ENCODE measurements at regions not wholly inside any gene's neighbourhood (a gene's known extent, or its start where the extent isn't known, plus 50 kb on each side); places are given as distances from the start of the nearest gene placed in this dataset.
"Not testable (repeated sequence)": the region's sequence is repeated elsewhere in the genome, so short reads cannot be mapped to it uniquely, and the experiment has no call there.

GRCh38 chr2:15748736-15749323 is 157.2 kb downstream of the DDX1 start:
- POLR2A ChIA-PET = no interaction called here
- CTCF ChIA-PET = no interaction called here

DNA sequence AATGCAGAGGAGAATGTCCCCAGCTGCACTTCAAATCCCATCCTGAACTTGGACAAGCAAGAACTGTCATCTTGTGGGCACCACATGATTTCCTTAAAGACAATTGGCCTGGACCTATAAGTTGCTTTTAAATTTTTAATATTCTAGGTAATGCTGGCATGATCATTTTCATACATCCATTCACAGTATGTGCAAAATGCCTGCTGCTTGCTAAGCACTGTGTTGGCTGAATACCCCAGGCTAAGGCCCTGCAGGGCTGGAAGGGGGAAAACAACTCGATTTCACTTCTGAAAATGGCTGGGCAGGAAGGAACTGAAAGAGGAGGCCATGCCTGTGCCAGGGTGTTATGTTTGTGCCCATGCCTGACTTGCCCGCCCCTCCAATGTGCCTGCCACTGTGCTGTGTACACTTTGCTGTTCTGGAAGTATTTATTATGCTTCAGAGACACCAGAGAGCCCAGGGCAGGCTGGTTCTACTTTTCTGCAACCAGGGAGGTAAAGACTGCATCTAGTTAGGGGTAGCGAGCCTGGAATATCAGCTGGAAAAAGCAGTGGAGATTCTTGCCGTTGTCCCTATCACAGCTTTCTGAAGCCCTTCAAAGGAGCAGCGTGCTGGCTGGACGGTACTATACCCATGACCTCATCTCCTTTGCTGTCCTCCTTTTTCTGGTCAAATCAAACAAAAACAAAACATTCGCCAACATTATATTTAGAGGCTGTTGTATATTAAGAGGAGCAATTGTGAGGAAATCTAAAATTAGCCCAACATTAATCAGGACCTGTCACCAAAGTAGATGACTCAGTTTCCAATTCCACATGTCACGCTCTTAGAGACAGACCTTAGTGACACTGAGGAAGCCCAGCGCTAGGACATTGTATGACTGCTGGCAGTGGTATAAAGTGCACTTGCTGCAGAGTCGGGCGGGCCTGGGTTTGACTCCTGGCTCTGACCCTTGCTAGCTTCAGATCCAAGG is 158.1 kb downstream of the DDX1 start:
- CTCF ChIA-PET = no interaction called here
- POLR2A ChIA-PET = no interaction called here

GRCh38 chr2:15750433-15750814 is 158.8 kb downstream of the DDX1 start:
- POLR2A ChIA-PET = no interaction called here
- CTCF ChIA-PET = no interaction called here

DNA sequence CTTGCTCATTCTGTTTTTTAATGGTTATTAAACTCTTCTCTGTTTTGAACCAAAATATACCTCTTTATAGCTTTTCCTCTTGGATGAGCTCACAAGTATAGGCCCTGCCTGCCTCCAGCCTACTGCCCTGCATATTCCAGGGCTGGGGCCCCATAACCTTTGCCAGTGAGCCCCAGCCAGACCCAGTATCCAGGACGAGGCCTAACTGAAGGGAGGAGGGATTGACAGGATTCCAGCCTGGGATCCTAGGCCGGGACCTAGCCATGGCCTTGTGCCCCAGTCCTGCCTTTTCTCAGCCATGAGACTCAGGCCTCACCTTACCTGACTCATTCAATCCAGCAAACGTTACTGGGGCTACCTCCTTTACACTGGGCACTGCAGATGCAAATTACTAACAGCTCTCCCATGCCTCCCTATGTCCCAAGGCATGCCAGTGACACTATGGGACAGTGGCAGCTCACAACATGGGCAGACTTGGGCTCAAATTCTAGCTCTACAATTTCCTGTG is 159.2 kb downstream of the DDX1 start:
- POLR2A ChIA-PET = no interaction called here
- CTCF ChIA-PET = no interaction called here

DNA sequence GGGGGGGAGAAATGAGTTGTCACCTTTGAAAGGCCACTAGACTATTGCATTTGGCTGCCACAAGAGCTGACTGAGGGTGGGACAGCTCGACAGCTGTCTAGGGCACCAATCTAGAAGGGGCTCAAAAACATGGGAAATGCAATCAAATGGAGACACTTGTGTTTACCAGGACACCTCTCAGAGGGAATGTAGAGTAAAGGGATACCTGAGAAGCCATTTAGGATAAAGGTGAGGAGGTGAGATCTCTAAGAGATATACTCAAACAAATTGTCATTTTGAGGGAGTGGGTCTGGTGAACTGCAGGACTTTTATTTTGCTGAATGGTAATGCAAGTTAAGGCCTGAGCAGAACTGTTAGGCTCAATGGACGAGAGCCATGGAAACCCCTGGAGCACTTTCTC is 159.8 kb downstream of the DDX1 start:
- ChIA-PET CTCF (no interaction called here), POLR2A (no interaction called here)

DNA sequence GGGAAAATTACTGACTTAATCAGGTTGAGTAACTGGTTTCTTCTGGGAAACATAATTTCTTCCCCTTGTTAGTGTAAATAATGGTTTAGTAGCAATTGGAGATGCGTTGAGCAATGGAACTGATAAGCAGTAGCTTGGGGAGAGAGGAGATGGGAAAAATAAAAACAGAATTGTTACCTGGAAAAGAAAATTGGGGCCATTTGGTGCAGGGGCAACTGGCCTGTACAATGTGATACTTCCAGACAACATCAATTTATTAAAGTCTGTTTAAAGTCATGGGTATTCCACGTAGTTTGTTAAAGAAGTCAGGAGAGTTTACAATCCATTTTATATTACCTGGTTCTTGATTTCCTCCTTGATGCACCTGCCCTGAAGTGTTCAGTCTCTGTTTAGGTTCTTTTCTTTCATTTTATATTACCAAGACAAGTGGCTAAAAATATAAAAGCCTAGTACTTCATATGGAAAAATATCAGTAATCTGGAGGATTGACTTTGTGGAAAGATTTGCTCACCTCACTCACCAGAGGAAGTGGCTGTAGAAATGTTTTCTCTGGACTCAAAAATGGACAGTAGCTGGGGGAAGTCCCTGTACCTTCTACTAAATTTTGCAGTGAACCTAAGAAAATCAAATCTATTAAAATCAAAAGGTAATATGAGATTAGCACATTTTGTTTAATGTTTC is 161.0 kb downstream of the DDX1 start:
- ChIA-PET POLR2A (no interaction called here), CTCF (no interaction called here)

GRCh38 chr2:15753233-15753798 is 161.6 kb downstream of the DDX1 start:
- CTCF ChIA-PET = no interaction called here
- POLR2A ChIA-PET = no interaction called here

GRCh38 chr2:15753811-15754702 is 162.4 kb downstream of the DDX1 start:
- POLR2A ChIA-PET = no interaction called here
- CTCF ChIA-PET = no interaction called here

GRCh38 chr2:15754703-15755099 is 163.0 kb downstream of the DDX1 start:
- CTCF ChIA-PET = no interaction called here
- POLR2A ChIA-PET = no interaction called here

DNA sequence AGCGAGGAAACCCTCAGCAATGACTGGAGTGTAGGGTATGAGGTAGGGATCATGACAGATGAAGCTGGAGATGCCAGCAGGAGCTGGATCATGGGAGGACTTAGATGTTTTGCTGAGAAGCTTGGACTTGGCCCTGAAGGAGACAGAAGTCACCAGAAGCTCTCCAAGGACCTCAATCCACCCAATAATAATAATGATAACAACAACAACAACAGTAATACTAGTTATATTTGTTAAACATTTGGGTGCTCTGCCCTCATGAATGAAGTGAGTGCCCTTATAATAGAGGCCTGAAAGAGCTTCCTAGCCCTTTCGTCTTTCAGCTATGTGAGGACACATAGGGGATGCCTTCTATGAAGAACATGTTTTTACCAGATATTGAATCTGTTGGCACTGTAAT is 163.9 kb downstream of the DDX1 start:
- ChIA-PET CTCF (no interaction called here), POLR2A (no interaction called here)

DNA sequence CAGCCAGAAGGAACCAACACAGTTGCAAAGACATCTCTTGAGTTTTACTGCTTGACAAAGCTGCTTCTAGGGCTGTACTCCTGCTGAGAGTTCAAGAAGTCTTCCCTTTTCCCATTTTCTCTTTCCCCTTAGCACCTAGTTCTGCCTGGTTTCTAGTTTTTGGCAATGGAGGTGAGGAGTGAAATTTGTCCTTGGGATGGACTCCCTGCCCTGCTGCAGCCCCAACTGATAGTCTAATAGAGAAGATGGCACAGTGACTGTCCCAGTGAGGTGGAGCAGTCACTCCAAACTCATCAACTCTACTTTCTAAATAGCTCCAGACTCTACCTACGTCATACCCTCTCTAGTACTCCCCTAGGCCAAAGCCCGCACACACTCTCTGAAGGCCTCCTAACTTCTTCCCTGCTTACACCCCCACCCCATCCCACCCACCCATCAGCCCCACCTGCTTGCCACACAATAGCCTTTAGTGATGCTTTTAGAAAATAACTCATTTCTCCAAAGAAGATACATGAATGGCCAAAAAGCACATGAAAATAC is 164.4 kb downstream of the DDX1 start:
- POLR2A ChIA-PET = no interaction called here
- CTCF ChIA-PET = no interaction called here

DNA sequence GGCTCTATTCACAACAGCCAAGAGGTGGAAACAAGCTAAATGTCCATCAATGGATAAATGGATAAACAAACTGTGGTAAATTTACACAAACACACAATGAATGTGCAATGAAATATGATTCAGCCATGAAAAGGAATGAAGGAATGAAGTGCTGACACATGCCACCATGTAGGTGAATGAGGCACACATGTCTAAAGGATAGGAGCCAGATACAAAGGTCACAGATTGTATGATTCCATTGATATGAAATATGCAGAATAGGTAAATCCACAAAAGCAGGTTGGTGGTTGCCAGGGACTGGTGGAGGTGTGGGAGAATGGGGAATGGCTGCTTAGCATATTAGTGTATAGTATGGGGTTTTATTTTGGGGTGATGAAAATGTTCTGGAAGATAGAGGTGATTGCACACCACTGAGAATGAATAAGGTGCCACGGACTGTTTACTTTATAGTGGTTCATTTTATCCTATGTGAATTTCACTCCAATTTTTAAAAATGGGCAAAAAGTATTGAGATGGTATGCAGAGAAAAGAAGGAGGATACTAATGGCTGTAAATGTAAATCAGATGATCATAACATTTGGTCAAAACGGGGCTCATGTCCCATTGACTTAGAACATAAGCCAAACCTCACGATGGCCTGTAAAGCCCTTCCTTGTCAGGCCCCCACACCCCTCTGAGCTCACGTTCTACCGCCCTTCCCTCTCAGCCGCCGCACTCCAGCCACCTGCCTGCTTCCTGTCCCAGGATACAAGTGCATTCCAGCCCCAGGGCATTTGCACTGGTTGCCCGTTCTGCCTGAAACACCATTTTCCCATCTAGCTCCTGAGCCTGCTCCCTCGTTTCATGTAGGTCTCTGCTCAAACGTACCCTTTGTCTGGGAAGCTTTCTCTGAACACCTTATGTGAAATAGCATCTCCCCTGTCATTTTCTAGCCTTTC is 165.5 kb downstream of the DDX1 start:
- ChIA-PET POLR2A (no interaction called here), CTCF (no interaction called here)

DNA sequence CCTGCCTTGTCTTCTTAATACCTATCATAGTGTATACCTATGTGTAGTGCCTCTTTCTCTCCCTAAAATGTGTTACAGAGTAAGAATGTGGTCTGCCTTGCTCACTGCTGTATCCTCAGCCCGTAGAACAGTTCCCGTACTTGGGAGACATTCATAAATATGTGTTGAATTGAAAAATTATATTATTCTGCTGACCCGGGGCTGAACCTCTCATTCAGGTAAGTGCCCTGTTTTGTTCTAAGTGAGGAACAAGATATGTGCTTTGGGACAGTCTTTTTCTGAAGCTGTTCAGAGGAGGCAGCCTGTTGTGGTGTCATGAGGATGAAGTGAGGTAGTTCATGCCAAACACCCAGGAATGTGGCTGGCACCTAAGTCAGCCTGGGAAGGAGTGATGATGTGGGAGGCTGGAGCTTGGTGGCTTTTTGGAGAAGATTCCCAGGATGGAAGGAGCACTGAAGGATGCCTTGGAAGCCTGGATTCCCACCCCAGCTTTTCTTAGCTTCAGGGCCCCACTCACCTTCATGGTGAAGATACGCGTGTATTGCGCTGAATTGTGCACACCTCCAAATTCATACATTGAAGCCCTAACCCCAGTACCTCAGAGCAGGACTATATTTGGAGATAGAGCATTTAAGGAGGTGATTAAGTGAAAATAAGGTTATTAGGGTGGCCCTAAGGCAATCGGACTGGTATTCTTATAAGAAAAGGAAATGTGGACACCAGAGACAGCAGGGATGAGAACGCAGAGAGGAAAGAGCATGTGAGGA is 166.3 kb downstream of the DDX1 start:
- CTCF ChIA-PET = no interaction called here
- POLR2A ChIA-PET = no interaction called here

GRCh38 chr2:15758848-15759247 is 167.2 kb downstream of the DDX1 start:
- ChIA-PET CTCF (no interaction called here), POLR2A (no interaction called here)

GRCh38 chr2:15759385-15759784 is 167.7 kb downstream of the DDX1 start:
- ChIA-PET POLR2A (no interaction called here), CTCF (no interaction called here)

GRCh38 chr2:15759791-15760190 is 168.1 kb downstream of the DDX1 start:
- CTCF ChIA-PET = not testable (repeated sequence)

DNA sequence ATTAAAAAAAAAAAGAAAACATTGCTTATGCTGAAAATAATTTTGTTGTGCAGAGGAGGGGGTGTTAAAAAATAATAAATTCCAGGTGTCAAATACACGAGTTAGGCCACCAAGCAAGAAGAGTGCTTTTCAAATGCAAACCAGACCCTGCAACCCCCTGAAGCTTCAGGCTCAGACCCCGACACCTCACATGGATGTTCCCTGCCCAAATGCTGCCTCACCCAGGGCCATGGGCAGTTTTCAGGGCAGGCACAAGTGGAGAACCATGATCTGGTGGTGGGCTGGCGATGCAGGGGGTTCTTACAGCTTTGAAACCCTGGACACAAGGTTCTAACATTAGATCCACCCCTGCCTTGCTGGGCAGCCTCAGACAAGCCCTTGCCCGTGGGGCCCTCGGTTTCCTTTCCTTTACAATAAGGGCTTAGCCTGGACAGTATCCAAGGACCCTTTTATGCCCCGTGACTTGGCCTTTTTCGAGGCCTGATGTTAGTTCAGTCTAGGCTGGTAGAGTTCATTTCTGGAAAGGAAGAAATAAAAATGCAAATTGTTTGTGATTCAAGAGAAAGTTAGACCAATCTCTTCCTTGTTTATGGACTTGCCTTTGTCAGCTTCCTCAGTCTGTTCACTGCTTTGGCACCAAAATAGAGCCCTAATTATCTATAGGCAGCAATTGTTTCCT is 168.7 kb downstream of the DDX1 start:
- ChIA-PET CTCF (no interaction called here), POLR2A (no interaction called here)

More at GRCh38 chr2:15759791-15760190, 168.1 kb downstream of the DDX1 start:
- POLR2A ChIA-PET = not testable (repeated sequence)
